Mammary epithelial cell (primary cell): ENCODE measurements at regions not wholly inside any gene's neighbourhood (a gene's known extent, or its start where the extent isn't known, plus 50 kb on each side); places are given as distances from the start of the nearest gene placed in this dataset.

Source experiments
- EZH2 ChIP-seq: IDR thresholded peaks from 2 replicates; pipeline ENCODE4 v1.6.1; 2012; ENCODE audit warnings: low read length, inconsistent platforms, borderline replicate concordance
- TF ChIP-seq, protein P1 (sequence below), 2 donors: IDR thresholded peaks in 1 of 2; conservative IDR thresholded peaks in 1 of 2; 2 replicates each; pipeline ENCODE4 v1.5.1; 2011 to 2012; ENCODE audit warnings: inconsistent platforms in 2 of 2, low read length in 2 of 2, mild to moderate bottlenecking in 2 of 2, control low read depth in 1 of 2, low read depth in 1 of 2; ENCODE audit not compliant: insufficient read depth in 1 of 2; ENCODE audit errors: extremely low read depth in 1 of 2

DNA sequence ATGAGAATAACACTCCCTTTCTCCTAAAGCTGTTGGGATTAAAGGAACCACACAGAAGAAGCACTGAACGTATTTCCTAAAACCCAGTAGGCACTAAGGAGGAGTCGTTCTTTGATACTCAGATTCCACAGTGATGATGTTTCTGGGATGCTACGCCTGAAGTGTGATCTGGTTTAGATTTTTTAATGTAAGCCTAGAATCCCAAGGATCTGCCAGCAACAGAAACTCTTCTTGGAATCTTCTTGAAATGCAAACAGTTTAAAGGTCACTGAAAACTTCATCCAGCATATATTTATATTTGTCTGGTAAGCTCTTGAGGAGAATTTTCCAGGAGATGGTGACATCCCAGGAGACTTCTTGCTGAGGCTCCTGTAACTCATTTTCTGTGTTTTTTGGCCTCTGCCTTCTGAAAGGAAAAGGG, 247.6 kb upstream of the TRIB2 start:
- no peak for TF ChIP-seq EZH2
- TF ChIP-seq, protein P1, sequence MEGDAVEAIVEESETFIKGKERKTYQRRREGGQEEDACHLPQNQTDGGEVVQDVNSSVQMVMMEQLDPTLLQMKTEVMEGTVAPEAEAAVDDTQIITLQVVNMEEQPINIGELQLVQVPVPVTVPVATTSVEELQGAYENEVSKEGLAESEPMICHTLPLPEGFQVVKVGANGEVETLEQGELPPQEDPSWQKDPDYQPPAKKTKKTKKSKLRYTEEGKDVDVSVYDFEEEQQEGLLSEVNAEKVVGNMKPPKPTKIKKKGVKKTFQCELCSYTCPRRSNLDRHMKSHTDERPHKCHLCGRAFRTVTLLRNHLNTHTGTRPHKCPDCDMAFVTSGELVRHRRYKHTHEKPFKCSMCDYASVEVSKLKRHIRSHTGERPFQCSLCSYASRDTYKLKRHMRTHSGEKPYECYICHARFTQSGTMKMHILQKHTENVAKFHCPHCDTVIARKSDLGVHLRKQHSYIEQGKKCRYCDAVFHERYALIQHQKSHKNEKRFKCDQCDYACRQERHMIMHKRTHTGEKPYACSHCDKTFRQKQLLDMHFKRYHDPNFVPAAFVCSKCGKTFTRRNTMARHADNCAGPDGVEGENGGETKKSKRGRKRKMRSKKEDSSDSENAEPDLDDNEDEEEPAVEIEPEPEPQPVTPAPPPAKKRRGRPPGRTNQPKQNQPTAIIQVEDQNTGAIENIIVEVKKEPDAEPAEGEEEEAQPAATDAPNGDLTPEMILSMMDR (conservative IDR thresholded peaks at IDR 0.05 in 1 of 2, IDR thresholded peaks at IDR 0.05 in 1 of 2; ENCODE audit: extremely low read depth in 1 of 2, insufficient read depth in 1 of 2, low read depth in 1 of 2, low read length in 2 of 2) = no peak
